GM18520 (cell line): ENCODE measurements at regions not wholly inside any gene's neighbourhood (a gene's known extent, or its start where the extent isn't known, plus 50 kb on each side); places are given as distances from the start of the nearest gene placed in this dataset.
"Not testable (repeated sequence)": the region's sequence is repeated elsewhere in the genome, so short reads cannot be mapped to it uniquely, and the experiment has no call there.

Experiments
- ATAC-seq: cut with Tn5 transposase; IDR thresholded peaks from one replicate; pipeline ENCODE4 v1.9.1; 2021; ENCODE audit not compliant: unreplicated experiment

DNA sequence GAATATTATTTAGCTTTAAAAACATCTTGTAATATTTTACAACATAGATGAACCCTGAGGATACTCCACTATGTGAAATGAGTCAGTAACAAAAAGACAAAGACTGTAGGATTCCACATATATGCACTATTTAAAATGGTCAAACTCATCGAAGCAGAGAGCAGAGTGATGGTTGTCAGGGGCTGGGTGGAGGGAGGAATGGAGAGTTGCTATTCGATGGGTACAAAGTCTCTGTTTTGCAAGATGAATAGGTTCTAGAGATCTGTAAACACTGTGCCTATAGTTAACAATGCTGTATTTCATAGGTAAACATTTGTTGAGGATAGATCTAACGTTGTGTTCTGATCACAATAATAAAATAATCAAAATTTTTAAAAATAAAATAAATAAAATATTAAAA is 1675.9 kb upstream of the CELF4 start:
- ATAC-seq: no peak

DNA sequence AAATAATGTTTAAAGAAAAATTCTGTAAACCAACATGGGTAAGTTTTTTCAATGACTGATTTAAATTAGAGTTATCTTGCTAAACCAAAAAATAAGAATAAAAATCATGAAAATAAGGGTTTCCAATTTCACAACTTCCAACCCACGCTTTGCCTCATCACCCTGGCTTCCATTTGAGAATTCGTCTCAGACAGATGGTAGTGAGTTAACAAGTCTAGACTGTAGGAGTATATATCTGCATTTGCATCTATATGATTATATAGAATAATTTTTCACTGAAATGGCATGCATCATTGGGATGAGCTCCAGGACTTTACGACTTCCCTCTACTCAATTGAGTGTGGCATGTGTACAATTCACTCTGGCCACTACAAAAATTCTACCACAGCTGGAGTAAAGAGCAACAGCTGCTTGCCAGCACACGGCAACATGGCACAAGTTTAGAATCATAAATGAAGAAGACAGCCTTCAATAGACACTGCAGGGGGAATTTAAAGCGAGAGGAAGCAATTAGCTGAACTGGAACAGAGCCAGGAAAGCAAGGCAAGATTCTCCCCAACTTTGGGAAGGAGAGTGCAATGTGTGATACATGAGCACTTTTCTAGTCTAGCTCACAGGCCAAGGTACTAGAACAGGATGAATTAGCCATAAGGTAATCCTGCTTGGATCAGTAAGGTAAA is 1673.5 kb upstream of the CELF4 start:
- ATAC-seq: no peak

DNA sequence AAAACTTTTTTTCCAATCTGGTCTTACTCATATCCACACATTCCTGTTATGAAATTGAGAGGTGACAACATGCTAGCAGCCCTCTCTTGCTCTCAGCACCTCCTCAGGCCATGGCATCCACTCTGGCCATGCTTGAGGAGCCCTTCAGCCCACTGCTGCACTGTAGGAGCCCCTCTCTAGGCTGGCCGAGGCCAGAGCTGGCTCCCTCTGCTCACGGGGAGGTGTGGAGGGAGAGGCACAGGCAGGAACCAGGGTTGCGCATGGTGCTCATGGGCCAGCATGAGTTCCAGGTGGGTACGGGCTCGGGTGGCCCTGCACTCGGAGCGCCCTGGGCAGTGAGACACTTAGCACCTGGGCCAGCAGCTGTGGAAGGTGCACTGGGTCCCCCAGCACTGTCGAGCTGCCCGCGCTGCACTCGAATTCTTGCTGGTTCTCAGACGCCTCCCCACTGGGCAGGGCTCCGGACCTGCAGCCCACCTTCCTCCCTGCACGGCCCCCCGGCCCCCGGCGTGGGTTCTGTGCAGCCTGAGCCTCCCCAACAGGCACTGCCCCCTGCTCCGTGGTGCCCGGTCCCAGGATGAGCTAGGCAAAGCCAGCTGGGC is 1669.6 kb upstream of the CELF4 start:
- ATAC-seq: no peak

DNA sequence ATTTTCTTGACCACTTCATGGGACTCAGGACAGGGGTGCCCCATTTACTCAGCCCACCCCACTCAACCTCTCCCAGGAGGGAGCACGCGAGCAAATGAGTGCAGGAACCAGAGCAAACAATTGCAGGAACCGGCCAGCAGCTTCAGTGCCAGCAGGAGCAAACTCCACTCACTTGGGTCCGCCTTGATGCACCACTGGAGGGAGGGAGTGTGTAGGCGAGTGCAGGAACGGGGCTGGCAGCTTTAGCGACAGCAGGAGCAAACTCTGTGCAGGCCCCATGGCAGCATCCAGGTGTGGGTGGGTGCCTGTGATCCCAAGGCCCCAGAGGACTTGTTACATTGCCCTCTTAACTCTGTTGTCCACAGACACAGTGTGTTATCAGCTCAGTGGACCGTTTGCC is 1667.3 kb upstream of the CELF4 start:
- ATAC-seq: no peak

DNA sequence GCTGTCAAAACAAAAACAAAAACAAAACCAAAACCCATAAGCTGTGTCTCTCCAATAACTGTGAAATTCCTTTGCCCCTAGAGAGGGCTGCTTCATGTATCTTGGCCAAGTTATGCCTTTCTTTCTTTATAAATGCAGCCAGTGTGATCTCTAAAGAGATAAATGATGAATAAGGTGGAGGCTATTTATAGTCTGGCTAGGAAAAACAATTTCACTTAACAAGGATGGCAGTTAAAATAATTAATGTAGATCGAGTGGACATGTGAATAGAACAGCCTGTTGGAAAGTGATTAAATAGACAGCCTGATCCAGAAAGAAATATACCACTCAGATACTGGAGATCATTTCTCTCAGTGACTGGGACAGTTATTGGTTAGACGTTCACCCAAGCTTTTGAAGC is 1666.9 kb upstream of the CELF4 start:
- ATAC-seq: no peak

DNA sequence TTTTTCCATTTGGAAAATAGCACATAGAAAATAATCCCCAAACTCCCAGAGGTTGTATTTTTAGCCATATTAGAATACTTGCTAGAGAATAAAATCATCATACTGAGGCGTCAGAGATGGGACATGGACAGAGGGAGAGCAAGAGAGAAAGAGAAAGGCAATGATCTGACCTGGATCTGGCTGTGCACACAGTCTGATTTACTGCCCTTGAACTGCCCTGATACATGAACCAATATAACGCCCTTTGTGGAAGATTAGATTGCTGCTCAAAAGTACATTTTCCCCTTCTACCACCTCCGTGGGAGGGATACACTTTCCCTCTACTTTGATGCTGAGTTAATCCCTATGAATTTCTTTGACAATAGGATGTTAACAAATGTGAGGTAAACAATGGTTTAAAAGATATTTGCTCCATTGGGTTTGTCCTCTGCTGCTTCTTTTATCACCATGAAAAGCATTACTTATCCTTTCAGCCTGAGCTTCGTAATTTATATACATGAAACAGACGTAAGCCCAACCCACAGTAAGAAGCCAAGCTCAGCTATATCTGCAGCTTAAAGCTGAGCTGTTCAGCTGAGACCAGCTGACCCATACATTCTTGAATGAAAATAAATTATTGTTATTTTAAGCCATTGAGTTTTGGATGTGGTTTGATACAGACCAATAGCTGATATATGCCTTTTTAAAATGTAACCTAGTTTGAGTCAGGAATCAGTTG is 1664.6 kb upstream of the CELF4 start:
- ATAC-seq: no peak

DNA sequence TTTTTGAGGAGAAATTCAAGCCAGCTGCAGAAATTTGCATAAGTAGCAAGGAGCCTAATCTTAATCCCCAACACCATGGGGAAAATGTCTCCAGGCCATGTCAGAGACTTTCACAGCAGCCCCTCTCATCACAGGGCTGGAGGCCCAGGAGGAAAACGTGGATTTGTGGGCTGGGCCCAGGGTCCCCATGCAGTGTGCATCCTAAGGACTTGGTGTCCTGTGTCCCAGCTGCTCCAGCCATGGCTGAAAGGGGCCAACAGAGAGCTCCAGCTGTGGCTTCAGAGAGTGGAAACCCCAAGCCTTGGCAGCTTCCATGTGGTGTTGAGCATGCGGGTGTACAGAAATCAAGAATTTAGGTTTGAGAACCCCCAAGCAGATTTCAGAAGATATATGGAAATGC is 1662.2 kb upstream of the CELF4 start:
- not testable (repeated sequence) for ATAC-seq

DNA sequence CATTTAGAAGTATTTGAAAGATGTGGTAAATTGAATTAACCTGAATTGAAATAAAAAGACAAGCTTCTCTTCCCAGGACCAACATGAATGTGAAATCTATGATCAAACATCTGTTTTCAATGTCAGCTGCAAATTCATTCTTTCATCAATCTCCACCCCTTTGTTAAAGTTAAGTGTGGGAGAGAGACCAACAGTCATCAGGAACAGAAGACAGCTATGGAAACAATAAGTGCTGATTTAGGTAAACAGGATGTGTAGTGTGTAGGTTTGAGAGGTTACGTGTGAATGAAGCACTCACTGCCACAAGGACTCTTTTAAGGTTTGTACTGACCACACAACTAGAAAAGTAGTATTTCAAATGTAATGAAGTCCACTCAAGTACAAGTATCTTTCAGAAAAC is 1659.8 kb upstream of the CELF4 start:
- no peak for ATAC-seq

DNA sequence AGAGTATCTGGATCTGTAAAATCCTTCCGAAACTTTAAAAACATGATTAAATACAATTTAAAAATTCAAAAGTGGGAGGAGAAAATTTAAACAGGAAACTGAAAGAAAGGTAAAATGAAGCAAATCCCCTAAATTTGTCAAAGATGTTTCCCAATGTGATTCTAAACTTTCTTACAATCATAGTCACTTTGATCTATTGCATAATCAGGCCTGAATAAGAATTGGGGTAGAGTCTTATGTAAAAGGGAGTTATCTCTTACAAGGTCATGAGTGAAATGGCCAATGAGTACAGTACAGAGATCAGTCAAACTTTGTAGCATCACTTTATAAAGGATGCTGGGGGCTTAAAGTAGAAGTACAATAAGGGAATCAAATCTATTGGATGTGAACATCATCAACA is 1657.7 kb upstream of the CELF4 start:
- ATAC-seq: no peak

DNA sequence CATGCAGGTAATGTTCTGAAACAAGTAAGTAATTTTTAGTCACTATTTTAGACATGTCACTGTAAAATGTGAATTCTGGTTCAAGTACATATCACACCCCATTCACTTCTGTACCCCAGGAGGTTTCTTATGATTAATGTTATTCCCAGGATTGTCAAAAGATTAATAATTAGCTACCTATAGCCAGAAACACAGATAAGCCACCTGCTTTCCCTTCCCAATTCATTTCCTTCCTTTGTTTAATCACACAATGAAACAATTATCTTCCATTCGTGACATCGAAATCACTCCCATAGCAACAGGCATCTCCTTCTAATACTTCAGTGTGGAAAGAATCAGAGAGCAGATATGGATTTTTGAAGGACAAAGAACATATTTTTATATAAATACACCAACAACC is 1650.3 kb upstream of the CELF4 start:
- ATAC-seq: no peak

DNA sequence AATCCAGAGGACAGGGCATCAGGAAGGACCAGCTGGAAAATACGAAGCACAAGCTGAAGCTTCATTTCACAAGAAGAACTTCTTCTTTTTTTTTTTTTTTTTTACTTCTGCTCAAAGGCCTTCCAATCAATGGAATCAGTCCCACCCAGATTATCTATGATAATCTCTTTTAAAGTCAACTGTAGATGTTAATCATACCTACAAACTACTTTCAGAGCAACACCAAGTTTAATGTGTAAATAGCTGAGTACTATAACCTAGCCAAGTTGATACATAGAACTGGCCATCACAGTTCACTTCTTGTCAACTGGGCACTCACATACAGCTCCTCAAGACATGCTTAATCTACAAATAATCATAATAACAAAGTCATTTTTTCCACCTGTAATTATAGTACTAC is 1645.9 kb upstream of the CELF4 start:
- no peak for ATAC-seq

DNA sequence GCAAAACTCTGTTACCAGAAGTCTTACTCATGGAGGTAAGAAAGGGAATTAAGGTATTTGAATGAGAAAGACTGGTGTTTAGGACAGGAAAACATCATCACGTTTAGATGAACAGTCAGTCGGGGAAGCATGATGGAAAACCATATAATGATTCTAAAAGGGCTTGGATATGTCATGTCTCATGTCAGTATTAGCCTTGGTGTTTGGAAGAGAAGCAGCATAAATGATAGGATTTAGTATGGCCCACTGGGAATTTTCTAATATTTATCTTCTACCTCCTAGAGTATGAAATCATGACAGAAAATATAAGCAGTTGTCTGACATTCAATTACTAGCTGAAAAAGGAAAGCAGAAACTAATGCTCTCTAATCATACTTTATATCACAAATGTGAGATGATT is 1643.6 kb upstream of the CELF4 start:
- no peak for ATAC-seq

DNA sequence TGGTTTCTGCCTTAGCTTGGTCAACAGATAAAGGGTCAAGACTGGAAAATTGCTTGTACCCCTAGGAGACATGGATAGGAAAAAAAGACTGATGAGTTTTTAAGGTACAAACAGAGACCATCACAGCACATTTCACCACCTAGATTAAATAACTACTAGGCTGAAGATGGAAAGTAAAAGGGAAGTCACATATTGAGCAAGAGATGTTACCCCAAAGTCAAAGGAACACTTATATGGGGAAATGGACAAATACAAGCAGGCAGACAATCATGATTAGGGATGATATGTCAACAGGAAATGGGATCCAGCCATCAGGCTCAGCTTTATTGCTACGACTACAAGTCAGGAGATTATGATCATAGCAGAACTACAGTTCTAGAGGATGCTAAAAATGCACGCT is 1643.1 kb upstream of the CELF4 start:
- ATAC-seq: no peak

DNA sequence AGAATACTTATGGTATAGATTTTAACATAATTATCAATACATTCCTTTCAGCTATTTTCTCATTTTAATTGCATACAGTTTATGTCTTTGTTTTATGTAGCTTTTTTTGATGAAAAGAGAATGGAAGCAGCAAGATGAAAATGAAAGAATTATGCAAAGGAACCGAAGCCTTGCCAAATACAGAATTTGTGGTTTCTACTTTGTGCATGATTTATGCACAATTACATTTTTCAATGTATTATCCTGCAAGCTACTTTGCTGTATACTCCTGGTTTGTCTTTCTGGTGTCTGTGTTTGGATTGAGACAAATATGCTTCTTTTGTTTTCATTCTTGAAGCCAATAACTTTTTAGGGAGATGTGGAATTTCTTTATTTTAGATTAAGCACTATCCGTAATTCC is 1642.6 kb upstream of the CELF4 start:
- no peak for ATAC-seq

DNA sequence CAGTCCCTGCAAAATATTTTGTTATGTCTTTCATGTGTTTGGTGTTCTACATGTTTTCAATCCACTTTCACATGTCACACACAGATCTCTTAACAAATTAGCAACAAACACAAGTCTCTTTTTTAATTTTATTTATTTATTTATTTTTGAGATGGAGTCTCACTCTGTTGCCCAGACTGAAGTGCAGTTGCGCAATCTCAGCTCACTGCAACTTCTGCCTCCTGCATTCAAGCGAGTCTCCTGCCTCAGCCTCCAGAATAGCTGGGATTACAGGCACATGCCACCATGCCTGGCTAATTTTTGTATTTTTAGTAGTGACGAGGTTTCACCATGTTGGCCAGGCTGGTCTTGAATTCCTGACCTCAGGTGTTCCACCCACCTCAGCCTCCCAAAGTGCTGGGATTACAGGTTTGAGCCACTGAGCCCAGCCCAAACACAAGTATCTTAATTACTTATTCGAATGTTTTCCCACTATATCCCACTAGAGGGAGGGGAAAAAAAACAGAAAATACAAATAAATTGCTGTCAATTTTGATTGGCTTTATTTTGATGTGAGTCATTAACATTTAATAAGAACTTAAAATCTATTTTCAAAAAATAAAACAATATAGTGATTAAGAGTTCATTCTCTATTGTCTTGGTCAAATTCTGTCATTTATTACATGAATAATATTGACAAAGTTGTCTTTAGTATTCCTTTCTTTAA is 1641.0 kb upstream of the CELF4 start:
- not testable (repeated sequence) for ATAC-seq

DNA sequence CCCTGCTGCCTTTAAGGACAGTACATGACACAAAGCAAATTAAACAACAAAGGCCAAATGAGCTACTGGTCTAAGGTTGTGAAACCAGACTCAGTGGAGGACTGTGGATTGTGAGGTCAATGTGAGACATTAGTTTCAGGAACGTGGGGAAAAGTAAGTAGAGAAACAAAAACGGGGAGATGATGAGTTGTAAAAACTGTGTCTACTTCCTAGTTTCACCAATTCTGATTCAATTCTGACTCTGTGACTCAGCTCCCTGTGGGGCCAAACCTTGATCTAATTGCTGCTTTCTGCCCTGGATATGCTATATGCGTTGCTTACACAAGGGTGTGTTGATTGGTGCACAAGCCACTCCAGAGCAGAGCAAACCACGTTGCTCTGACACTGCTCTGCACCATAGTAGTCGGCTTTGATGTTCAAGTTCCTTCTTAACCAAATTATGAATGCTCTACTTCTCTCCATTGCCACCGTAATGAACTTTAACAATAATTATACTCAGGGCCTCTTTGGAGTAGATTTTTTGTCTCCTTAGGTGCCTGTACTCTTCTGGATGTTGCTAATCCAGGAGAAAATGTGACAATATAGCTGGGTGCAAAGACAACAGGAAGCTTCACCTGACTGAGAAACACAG is 1640.1 kb upstream of the CELF4 start:
- no peak for ATAC-seq

DNA sequence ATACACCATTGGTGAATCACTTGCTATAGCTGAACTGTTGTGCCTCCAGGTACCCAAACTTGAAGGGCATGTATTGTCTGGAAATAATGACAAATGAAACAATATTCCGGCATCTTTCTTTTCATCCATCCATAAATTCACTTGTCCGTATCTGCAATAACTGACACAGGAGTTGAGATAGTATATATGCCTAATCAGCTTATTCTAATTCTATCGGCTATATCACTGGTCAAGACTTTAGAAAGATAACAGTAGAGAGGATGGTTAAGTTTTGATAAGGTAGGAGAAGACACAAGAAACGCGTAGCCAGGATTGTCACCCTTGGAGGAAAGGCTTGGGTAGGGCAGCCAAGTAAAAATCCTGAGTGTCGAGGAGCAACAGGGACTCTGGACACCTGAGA is 1634.6 kb upstream of the CELF4 start:
- ATAC-seq: no peak

DNA sequence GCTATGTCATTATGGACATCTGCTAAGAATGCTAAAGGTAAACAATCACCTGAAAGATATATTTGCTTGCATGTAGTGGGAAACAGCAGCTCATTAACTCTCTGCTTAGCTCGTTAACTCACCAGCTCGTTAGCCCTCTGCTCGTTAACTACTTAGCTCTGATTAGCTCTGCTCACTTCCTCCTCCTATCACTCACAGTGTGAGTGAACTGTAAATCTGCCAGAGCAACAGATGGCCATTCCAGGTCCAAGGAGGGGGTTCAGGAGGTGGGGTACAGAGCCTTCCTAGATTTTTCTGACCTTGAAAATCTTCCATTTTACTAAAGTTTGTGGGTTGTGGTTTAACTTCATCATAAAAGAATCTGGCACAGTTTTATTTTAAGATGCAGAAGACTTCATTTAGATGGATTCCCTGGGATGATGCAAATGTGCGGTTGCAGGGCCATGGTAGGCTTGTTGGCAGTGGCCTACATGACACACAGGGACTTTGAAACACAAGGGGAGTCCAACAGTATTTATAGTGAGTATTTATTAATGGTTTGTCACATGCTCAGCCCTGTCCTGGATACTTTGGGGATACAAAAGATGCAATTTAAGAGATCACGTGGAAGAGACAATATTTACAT is 1633.7 kb upstream of the CELF4 start:
- ATAC-seq: no peak

DNA sequence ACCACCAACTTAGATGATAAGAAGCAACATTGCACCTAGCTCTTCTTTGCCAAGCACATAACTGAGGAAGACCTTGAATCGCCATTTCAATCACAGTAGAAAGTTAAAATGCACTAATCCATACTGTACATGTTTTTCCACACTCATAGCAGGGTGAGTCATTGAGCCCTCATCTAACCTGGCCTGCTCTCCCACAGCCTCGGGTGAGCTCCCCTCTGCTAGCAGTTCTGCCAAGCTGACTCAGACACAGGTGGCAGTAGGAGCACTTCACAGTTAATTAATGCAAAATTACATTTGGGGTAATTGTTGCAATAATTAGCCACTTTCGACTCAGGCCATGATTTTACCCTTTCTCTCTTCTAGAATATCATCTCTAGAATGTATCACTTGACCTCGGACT is 1632.8 kb upstream of the CELF4 start:
- no peak for ATAC-seq

DNA sequence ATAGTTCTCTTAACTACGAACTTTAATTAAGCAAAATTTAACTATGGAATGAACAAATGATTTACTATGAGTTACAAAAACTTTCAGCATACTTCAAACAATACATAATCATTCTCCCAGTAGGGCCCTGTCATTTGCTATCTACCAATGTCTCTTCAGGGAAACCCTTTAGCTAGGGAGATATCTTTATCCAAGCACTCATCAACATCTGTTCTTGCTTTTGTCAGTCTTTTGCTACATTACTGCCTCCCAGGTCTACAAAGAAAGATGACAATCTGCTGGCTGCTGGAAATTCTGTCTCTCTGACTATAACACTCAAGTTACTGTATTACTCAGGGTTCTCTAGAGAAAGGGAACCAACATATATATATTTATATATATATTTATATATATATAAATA is 1626.3 kb upstream of the CELF4 start:
- no peak for ATAC-seq

DNA sequence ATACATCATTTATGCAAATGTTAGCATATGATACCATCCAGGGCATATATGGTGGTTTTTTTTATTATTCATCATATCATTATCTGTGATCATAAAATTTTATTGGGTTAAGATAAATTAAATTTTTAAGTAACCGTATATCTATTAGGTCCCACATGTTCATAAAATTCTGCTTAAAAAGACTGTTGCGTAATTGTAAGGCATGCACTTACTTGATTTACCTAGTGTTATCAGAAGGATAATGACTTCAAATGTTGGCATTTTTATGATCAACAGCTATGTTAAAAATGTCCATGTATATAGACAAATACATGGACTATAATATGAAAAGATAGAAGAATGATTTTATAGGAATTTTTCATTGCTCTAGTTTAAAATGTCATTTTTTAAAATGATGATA is 1625.5 kb upstream of the CELF4 start:
- ATAC-seq: no peak
